Mucosa of stomach (tissue), 1 donor: ENCODE measurements at regions not wholly inside any gene's neighbourhood (a gene's known extent, or its start where the extent isn't known, plus 50 kb on each side); places are given as distances from the start of the nearest gene placed in this dataset.

ENCODE experiments used
- H3K27me3 ChIP-seq: one replicate; pipeline ENCODE4 v1.7.0; 2013; ENCODE audit warnings: mild to moderate bottlenecking, low read length; ENCODE audit not compliant: control insufficient read depth, insufficient read depth
- H3K36me3 ChIP-seq: one replicate; pipeline ENCODE4 v1.7.0; 2013; ENCODE audit warnings: low read length; ENCODE audit not compliant: control insufficient read depth, insufficient read depth
- H3K4me1 ChIP-seq: one replicate; pipeline ENCODE4 v1.7.0; 2013; ENCODE audit warnings: mild to moderate bottlenecking, low read length; ENCODE audit not compliant: control insufficient read depth, insufficient read depth
- H3K4me3 ChIP-seq: one replicate; pipeline ENCODE4 v1.7.0; 2013; ENCODE audit warnings: low read length
- H3K9ac ChIP-seq: one replicate; pipeline ENCODE4 v1.7.0; 2013; ENCODE audit warnings: mild to moderate bottlenecking, low read length, moderate library complexity
- H3K9me3 ChIP-seq: one replicate; pipeline ENCODE4 v1.7.0; 2013; ENCODE audit warnings: mild to moderate bottlenecking, low read length, moderate library complexity; ENCODE audit not compliant: control insufficient read depth
- donor health status: Pancreatic carcinoma.

- H3K4me3 ChIP-seq = no peak overlapping the region
- no peak overlapping the region for H3K9ac ChIP-seq
- peaks cover 8% of the 10 kb centered on the region for H3K4me1 ChIP-seq
- no peaks in the 10 kb centered on the region for H3K27me3 ChIP-seq
- no peaks in the 10 kb centered on the region for H3K36me3 ChIP-seq
- H3K9me3 ChIP-seq = no peaks in the 10 kb centered on the region
Observed at GRCh38 chr10:6364283-6364682, 161.6 kb downstream of the PFKFB3 start.

GRCh38 chr10:6364893-6365292 lies 162.2 kb downstream of the PFKFB3 start:
- no peaks in the 10 kb centered on the region for H3K27me3 ChIP-seq
- H3K36me3 ChIP-seq = no peaks in the 10 kb centered on the region
- H3K9ac ChIP-seq = no peak overlapping the region
- H3K4me3 ChIP-seq = no peak overlapping the region
- no peaks in the 10 kb centered on the region for H3K9me3 ChIP-seq
- H3K4me1 ChIP-seq = peaks cover 8% of the 10 kb centered on the region

GRCh38 chr10:6365384-6365783 lies 162.7 kb downstream of the PFKFB3 start:
- peaks cover 8% of the 10 kb centered on the region for H3K4me1 ChIP-seq
- no peak overlapping the region for H3K4me3 ChIP-seq
- no peaks in the 10 kb centered on the region for H3K36me3 ChIP-seq

More at GRCh38 chr10:6365384-6365783, 162.7 kb downstream of the PFKFB3 start:
- Histone ChIP-seq H3K9ac (no peak overlapping the region), H3K27me3 (no peaks in the 10 kb centered on the region), H3K9me3 (no peaks in the 10 kb centered on the region)
